ENCODE measurements at regions not wholly inside any gene's neighbourhood (a gene's known extent, or its start where the extent isn't known, plus 50 kb on each side); places are given as distances from the start of the nearest gene placed in this dataset.

DNA sequence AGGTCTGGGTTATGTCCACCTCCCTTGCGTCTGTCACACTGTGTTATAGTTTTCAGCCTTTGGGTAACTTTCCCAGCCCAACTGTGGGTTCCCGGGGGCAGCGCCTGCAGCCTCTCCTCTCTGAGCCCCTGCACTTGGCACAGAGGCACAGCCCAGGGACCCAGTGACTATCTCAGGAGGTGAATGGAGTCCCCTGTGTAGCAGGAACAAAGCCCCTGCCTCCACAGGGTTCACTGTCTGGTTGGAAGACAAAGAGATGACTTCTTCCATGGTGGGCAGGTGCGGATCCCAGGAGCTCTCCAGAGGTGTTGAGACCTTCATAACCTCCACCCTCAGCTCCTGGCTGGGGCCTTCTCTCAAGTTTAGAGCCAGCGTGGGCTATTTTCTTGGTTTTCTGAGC is 156.9 kb downstream of the C9orf50 start:
- TF ChIP-seq POLR2AphosphoS5 (IDR thresholded peaks at IDR 0.05; ENCODE audit: low read depth, low read length), result no peak
- TF ChIP-seq, protein P1, sequence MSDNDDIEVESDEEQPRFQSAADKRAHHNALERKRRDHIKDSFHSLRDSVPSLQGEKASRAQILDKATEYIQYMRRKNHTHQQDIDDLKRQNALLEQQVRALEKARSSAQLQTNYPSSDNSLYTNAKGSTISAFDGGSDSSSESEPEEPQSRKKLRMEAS (IDR thresholded peaks at IDR 0.05; ENCODE audit: low read depth), result no peak
- TF ChIP-seq, protein P2, sequence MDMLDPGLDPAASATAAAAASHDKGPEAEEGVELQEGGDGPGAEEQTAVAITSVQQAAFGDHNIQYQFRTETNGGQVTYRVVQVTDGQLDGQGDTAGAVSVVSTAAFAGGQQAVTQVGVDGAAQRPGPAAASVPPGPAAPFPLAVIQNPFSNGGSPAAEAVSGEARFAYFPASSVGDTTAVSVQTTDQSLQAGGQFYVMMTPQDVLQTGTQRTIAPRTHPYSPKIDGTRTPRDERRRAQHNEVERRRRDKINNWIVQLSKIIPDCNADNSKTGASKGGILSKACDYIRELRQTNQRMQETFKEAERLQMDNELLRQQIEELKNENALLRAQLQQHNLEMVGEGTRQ (IDR thresholded peaks at IDR 0.05; ENCODE audit: borderline replicate concordance, low read depth, low read length), result no peak
- TF ChIP-seq, protein P3, sequence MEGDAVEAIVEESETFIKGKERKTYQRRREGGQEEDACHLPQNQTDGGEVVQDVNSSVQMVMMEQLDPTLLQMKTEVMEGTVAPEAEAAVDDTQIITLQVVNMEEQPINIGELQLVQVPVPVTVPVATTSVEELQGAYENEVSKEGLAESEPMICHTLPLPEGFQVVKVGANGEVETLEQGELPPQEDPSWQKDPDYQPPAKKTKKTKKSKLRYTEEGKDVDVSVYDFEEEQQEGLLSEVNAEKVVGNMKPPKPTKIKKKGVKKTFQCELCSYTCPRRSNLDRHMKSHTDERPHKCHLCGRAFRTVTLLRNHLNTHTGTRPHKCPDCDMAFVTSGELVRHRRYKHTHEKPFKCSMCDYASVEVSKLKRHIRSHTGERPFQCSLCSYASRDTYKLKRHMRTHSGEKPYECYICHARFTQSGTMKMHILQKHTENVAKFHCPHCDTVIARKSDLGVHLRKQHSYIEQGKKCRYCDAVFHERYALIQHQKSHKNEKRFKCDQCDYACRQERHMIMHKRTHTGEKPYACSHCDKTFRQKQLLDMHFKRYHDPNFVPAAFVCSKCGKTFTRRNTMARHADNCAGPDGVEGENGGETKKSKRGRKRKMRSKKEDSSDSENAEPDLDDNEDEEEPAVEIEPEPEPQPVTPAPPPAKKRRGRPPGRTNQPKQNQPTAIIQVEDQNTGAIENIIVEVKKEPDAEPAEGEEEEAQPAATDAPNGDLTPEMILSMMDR (IDR thresholded peaks at IDR 0.05), result no peak
- no peak for TF ChIP-seq FOXM1 (IDR thresholded peaks at IDR 0.05; ENCODE audit: low read depth)
- TF ChIP-seq, protein P4, sequence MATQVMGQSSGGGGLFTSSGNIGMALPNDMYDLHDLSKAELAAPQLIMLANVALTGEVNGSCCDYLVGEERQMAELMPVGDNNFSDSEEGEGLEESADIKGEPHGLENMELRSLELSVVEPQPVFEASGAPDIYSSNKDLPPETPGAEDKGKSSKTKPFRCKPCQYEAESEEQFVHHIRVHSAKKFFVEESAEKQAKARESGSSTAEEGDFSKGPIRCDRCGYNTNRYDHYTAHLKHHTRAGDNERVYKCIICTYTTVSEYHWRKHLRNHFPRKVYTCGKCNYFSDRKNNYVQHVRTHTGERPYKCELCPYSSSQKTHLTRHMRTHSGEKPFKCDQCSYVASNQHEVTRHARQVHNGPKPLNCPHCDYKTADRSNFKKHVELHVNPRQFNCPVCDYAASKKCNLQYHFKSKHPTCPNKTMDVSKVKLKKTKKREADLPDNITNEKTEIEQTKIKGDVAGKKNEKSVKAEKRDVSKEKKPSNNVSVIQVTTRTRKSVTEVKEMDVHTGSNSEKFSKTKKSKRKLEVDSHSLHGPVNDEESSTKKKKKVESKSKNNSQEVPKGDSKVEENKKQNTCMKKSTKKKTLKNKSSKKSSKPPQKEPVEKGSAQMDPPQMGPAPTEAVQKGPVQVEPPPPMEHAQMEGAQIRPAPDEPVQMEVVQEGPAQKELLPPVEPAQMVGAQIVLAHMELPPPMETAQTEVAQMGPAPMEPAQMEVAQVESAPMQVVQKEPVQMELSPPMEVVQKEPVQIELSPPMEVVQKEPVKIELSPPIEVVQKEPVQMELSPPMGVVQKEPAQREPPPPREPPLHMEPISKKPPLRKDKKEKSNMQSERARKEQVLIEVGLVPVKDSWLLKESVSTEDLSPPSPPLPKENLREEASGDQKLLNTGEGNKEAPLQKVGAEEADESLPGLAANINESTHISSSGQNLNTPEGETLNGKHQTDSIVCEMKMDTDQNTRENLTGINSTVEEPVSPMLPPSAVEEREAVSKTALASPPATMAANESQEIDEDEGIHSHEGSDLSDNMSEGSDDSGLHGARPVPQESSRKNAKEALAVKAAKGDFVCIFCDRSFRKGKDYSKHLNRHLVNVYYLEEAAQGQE (IDR thresholded peaks at IDR 0.05; ENCODE audit: low read depth, low read length), result no peak
- no peak for TF ChIP-seq RAD21 (IDR thresholded peaks at IDR 0.05; ENCODE audit: low read length)
- no peak for TF ChIP-seq CHD2 (IDR thresholded peaks at IDR 0.05; ENCODE audit: low read length, partially characterized antibody)
- TF ChIP-seq YY1 (IDR thresholded peaks at IDR 0.05; ENCODE audit: low read depth), result no peak
- no peak for TF ChIP-seq RCOR1 (IDR thresholded peaks at IDR 0.05; ENCODE audit: low read length)
- no peak for TF ChIP-seq TAF1 (IDR thresholded peaks at IDR 0.05; ENCODE audit: borderline replicate concordance, low read depth, low read length)
- no peak for TF ChIP-seq FOSL2 (IDR thresholded peaks at IDR 0.05; ENCODE audit: borderline replicate concordance, low read depth)
- TF ChIP-seq MXI1 (IDR thresholded peaks at IDR 0.05; ENCODE audit: low read depth, low read length), result no peak
- TF ChIP-seq, protein P5, sequence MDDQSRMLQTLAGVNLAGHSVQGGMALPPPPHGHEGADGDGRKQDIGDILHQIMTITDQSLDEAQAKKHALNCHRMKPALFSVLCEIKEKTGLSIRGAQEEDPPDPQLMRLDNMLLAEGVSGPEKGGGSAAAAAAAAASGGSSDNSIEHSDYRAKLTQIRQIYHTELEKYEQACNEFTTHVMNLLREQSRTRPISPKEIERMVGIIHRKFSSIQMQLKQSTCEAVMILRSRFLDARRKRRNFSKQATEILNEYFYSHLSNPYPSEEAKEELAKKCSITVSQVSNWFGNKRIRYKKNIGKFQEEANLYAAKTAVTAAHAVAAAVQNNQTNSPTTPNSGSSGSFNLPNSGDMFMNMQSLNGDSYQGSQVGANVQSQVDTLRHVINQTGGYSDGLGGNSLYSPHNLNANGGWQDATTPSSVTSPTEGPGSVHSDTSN (IDR thresholded peaks at IDR 0.05), result no peak
